22Rv1 (cell line): ENCODE measurements at regions not wholly inside any gene's neighbourhood (a gene's known extent, or its start where the extent isn't known, plus 50 kb on each side); places are given as distances from the start of the nearest gene placed in this dataset.

Source experiments
- ZFX ChIP-seq: fragments of 450-650 bp; IDR thresholded peaks from 2 replicates; pipeline ENCODE4 v1.6.1; 2017; ENCODE audit warnings: antibody characterized with exemption, borderline replicate concordance
- TF ChIP-seq, protein P1 (sequence below): fragments of 450-650 bp; IDR thresholded peaks from 2 replicates; pipeline ENCODE4 v1.5.1; 2017; ENCODE audit warnings: mild to moderate bottlenecking

DNA sequence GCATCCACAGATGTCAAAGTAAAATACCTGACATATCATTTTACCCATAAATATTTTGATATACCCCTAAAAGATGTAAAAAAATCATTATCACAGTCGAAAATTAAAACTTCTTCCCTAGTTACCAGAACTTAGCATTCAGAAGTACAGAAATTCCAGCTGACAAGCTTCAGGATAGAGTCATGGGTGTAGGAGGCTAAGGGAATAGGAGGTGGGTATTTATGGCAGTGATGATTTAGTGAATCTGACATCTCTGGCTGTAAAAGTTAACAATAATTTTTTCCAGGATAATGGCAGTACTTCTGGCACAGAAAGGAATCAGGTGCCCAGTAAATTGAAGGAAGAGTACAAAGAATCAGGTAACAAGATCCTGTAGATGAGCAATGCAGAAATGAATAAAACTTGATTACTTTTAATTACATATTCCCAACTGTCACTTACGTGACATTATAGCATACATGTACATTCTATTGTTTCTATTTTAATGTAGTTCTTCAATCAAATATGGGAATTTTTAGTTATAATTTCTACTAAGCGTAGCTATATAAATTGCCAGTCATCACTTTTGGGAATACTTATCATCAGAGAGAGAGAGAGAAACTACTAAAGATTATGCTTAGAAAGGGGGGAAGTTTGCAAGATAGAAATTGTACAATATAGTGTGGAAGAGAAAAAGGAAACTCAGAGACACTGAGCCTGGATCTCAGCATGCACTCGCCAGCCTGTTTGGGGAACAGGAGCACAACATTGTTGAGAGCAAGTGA is 143.4 kb downstream of the TMEM144 start:
- TF ChIP-seq, protein P1, sequence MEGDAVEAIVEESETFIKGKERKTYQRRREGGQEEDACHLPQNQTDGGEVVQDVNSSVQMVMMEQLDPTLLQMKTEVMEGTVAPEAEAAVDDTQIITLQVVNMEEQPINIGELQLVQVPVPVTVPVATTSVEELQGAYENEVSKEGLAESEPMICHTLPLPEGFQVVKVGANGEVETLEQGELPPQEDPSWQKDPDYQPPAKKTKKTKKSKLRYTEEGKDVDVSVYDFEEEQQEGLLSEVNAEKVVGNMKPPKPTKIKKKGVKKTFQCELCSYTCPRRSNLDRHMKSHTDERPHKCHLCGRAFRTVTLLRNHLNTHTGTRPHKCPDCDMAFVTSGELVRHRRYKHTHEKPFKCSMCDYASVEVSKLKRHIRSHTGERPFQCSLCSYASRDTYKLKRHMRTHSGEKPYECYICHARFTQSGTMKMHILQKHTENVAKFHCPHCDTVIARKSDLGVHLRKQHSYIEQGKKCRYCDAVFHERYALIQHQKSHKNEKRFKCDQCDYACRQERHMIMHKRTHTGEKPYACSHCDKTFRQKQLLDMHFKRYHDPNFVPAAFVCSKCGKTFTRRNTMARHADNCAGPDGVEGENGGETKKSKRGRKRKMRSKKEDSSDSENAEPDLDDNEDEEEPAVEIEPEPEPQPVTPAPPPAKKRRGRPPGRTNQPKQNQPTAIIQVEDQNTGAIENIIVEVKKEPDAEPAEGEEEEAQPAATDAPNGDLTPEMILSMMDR = no peak
- TF ChIP-seq ZFX = no peak
